ENCODE measurements at regions not wholly inside any gene's neighbourhood (a gene's known extent, or its start where the extent isn't known, plus 50 kb on each side); places are given as distances from the start of the nearest gene placed in this dataset.

- Histone ChIP-seq H3K36me3 (no peaks in the 10 kb centered on the region), H3F3A (ENCODE audit: low read depth) (no peaks in the 10 kb centered on the region), H3K4me2 (no peak overlapping the region), H3K27ac (no peak overlapping the region), H2AFZ (replicated peaks) (no peak overlapping the region), H3K4me3 (no peak overlapping the region), H4K20me1 (ENCODE audit: low read depth) (no peaks in the 10 kb centered on the region), H3K4me1 (no peaks in the 10 kb centered on the region), H3K27me3 (no peaks in the 10 kb centered on the region), H3K79me2 (ENCODE audit: low read depth) (no peaks in the 10 kb centered on the region), H3K9me3 (ENCODE audit: low read depth) (peaks cover 15% of the 10 kb centered on the region), H3K9ac (no peak overlapping the region)
- Mint-ChIP-seq H3K36me3 (no peaks in the 10 kb centered on the region), H3K4me3 (no peak overlapping the region), H3K27ac (no peak overlapping the region), H3K9me3 (peaks cover 79% of the 10 kb centered on the region), H3K27me3 (ENCODE audit: insufficient read depth, low read depth) (peaks cover 7% of the 10 kb centered on the region), H3K4me1 (no peaks in the 10 kb centered on the region)
- DNase-seq (ENCODE audit: low spot score) = no peak
- TF ChIP-seq CTCF (IDR thresholded peaks at IDR 0.05) (no peak), EZH2phosphoT487 (IDR thresholded peaks at IDR 0.05) (no peak), EZH2 (IDR thresholded peaks at IDR 0.05) (no peak)
These were observed 267.4 kb downstream of the ALG10 start for GRCh38 chr12:34289431-34290380.

GRCh38 chr12:34290381-34290995, 268.2 kb downstream of the ALG10 start:
- peaks cover 7% of the 10 kb centered on the region for H3K9me3 ChIP-seq (ENCODE audit: low read depth)
- H3K27ac Mint-ChIP-seq = no peak overlapping the region
- no peaks in the 10 kb centered on the region for H3F3A ChIP-seq (ENCODE audit: low read depth)
- TF ChIP-seq CTCF (IDR thresholded peaks at IDR 0.05) (no peak), EZH2 (IDR thresholded peaks at IDR 0.05) (no peak), EZH2phosphoT487 (IDR thresholded peaks at IDR 0.05) (no peak)
- no peaks in the 10 kb centered on the region for H3K27me3 ChIP-seq
- no peak overlapping the region for H3K27ac ChIP-seq
- H4K20me1 ChIP-seq (ENCODE audit: low read depth) = no peaks in the 10 kb centered on the region
- DNase-seq (ENCODE audit: low spot score) = no peak
- no peak overlapping the region for H3K9ac ChIP-seq
- no peak overlapping the region for H2AFZ ChIP-seq (replicated peaks)
- no peaks in the 10 kb centered on the region for H3K79me2 ChIP-seq (ENCODE audit: low read depth)
- H3K36me3 ChIP-seq = no peaks in the 10 kb centered on the region
- peaks cover 84% of the 10 kb centered on the region for H3K9me3 Mint-ChIP-seq
- peaks cover 7% of the 10 kb centered on the region for H3K27me3 Mint-ChIP-seq (ENCODE audit: insufficient read depth, low read depth)
- no peaks in the 10 kb centered on the region for H3K4me1 Mint-ChIP-seq
- H3K4me2 ChIP-seq = no peak overlapping the region
- no peaks in the 10 kb centered on the region for H3K36me3 Mint-ChIP-seq
- H3K4me3 ChIP-seq = no peak overlapping the region
- H3K4me1 ChIP-seq = no peaks in the 10 kb centered on the region
- H3K4me3 Mint-ChIP-seq = no peak overlapping the region

- Mint-ChIP-seq H3K4me1 (no peaks in the 10 kb centered on the region), H3K27me3 (ENCODE audit: insufficient read depth, low read depth) (peaks cover 7% of the 10 kb centered on the region), H3K4me3 (no peak overlapping the region), H3K36me3 (no peaks in the 10 kb centered on the region), H3K27ac (no peak overlapping the region), H3K9me3 (peaks cover 84% of the 10 kb centered on the region)
- Histone ChIP-seq H3K9me3 (ENCODE audit: low read depth) (peaks cover 2% of the 10 kb centered on the region), H3K36me3 (no peaks in the 10 kb centered on the region), H3F3A (ENCODE audit: low read depth) (no peaks in the 10 kb centered on the region), H4K20me1 (ENCODE audit: low read depth) (no peaks in the 10 kb centered on the region), H3K4me2 (no peak overlapping the region), H3K4me3 (no peak overlapping the region), H3K27ac (no peak overlapping the region), H2AFZ (replicated peaks) (no peak overlapping the region), H3K79me2 (ENCODE audit: low read depth) (no peaks in the 10 kb centered on the region), H3K9ac (no peak overlapping the region), H3K27me3 (no peaks in the 10 kb centered on the region), H3K4me1 (no peaks in the 10 kb centered on the region)
- no peak for DNase-seq (ENCODE audit: low spot score)
- TF ChIP-seq CTCF (IDR thresholded peaks at IDR 0.05) (no peak), EZH2phosphoT487 (IDR thresholded peaks at IDR 0.05) (no peak), EZH2 (IDR thresholded peaks at IDR 0.05) (no peak)
These were observed 268.7 kb downstream of the ALG10 start for GRCh38 chr12:34291001-34291400.
